Pons (tissue), 1 donor: ENCODE measurements at regions not wholly inside any gene's neighbourhood (a gene's known extent, or its start where the extent isn't known, plus 50 kb on each side); places are given as distances from the start of the nearest gene placed in this dataset.

Experiments used
- DNase-seq: peaks from one replicate; pipeline ENCODE4 v3.0.0-alpha.2; 2016; ENCODE audit warnings: low spot score

DNA sequence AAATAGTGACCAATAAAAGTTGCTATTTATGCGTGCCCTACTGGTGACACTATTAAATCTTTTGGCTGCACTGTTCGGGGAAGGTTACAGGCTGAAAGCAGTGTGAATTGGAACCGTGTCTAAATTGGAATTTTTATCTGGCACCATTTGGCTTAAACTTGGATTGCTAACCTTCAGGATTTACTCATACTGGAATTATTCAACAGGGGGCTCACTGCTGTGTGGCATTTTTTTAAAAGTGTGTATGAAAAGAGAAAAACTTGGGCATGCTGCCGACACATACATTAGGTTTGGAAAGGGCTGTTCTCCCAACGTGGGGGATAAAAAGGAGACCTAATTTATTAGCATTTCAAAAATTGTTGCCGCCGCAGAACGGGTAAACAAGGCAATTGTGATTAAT, 537.9 kb upstream of the MGMT start:
- DNase-seq: no peak

DNA sequence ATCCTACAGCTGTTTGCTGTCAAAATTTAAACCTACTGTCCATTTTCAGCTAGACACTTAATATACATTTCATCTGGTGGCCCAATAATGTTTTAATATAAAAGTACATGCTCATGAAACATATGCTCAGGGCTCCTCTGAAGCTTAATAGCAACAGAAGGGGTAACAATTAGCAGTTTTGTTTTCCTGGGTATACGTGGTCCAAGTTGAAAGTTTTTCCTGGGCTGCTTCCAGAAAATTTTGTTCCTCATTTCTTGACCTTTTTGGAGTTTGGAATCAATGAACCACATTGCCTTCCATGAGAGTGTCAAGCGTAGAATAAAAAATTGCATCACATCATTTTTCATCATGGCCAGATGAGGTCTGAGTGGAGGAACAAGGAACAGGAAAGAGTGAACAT, 537.3 kb upstream of the MGMT start:
- no peak for DNase-seq

DNA sequence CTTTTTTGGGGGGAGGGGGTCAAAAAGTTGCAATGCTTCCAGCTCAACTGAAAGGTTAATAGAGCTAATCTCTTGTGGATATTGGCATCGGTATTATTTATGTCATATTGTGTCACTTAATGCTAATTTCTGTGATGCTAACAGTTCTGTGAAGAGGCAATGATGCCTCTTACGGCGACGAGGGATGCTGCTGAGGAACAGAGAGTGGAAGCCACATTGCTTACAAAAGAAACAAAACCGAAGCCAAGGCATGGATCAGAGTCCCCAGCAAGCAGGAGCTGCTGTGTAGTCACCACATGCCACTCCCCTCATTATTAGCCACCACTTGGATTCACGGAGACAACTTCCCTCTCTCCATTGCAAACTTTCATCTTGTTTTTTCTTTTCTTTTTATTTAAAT, 536.5 kb upstream of the MGMT start:
- no peak for DNase-seq

DNA sequence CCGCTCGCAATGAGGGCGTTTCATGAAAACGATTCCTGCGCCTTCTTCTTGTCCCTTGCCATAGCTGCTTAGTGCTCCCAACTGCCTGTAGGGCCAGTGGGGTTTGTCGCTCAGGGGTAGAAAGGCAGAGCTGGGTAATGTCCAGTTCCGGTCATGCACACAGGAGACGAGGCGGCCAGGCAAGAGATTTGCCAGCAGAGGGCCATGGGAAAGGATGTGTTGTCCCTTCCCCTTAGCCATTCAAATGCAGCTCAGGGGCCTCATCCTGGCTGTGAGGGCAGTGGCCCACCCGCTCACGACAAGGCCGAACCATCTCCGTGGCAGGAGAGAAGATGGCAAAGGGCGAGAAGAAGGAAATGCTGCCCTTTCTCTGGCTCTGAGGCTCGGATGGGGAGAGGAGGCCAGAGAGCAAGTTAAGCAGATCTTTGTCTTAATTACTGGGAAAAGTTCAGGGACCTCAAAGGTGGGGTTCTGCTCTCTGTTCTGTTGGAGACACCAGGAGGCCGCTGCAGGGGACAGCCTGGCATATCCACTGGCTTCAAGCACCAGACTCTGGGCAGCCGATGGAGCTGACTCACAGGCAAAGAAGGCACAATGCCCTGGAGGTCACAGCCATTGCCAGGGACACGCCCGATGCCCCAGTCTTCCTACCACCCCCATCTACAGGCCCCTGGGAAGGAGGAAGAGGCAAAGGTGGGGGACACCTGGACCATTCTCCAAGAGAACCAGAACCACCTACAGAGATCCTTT, 534.8 kb upstream of the MGMT start:
- no peak for DNase-seq

DNA sequence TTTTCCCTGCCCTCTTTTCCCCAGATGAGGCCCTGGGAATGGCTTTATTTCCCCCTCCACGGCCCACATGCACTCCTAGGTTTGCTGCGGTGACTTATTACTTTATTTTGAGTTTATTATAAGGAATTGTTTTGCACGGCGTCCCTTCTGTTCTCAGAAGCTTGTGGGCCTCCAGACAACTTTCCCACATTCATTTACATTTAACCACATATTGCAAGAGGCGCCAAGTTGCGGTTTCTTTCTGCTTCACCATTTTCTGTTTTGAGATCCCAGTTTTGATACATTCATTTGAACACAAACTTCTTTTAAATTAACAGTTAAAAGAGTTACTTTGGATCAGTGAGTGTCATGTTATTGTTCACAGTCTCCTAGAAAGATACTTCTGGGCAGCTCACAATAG, 532.5 kb upstream of the MGMT start:
- no peak for DNase-seq

DNA sequence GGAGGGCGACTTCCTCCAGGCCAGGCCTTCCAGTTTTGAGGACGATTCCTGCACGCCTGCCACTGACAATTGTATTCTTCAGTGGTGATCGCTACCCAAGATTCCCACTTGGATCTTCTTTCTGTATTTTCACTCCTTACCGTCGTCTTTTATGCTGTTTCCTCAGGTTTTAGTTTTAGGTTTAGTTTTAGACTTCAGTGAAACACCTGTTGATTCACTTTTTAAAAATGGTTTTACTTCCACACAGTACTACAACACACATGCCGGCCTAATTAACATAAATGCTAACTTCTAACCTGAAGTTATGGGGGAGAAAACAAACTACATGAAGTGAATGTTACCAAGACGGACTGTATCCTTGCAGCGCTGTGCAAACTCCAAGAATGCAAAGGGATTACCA, 530.6 kb upstream of the MGMT start:
- DNase-seq: no peak

DNA sequence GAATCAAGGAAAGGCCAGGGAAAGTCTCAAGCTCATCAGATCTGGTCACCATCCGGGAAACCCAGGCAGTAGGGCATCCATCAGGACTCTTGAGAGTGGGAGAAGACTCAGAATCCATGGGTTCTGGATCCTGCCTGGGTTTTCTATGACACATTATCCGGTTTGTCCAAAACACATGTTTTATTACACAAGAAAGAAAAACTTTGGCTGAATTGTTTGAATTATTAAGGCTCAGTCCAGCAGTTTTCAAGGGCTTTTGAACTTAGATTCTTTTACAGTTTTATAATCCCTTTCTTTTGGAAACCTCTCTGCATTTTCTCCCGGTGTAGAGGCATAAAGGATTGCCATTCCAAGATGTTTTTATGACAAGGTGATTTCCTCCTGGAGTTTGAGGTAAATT, 528.5 kb upstream of the MGMT start:
- no peak for DNase-seq

DNA sequence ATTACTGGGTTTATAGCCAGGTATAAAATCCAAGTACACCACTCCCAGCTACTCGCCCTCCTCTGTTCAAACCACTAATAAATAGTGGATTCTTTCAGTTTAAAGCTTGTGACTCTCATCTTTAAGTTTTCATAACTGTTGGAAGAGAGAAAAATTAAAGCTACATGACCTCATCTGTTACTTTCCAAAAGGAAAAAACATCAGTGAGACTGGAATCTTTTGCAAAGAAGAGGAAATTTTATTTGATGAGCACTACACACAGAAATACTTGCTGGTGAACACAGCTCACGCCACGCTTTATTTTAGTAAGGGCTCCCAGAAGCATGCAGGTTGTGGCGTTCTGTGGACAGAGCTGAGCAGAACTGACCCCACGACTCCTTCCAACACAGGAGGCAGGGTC, 527.0 kb upstream of the MGMT start:
- DNase-seq: no peak

DNA sequence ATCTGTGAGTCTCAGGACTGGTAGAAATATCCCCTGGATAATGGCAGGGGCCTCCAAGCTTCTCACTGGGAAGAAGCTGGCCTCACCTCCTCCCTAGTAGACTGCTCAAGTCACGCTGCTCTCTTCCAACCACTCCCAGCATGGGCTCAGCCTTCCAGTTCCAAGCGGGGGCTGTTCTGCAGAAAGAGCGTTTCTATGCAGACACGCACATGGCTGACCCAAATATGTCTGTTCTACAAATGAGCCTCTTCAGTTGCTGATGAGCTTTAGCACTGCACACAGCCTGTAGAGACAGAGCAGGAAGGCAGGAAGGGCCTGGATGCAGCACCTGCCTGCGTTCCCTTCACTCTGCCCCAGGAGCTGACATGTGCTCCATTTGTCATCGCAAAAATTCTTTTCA, 523.9 kb upstream of the MGMT start:
- DNase-seq: peak; percentile 8

DNA sequence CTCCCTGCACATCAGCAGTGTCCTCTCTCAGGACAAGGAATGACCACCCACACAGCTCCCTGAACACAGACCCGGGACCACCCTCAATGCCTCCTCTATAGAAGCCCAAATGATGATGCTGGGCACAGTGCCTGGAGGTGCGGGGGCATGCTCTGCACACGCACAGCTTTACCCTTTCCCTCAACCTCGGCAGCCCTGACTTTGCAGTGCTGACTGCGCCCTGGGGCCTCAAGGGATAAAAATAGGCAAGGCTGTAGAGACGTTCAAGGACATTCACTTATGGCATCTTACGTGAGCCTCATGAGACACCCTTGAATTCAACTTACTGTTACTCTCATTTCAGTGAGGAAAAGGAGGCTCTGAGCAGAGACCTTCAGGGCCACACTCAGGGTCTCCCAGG, 521.6 kb upstream of the MGMT start:
- no peak for DNase-seq

DNA sequence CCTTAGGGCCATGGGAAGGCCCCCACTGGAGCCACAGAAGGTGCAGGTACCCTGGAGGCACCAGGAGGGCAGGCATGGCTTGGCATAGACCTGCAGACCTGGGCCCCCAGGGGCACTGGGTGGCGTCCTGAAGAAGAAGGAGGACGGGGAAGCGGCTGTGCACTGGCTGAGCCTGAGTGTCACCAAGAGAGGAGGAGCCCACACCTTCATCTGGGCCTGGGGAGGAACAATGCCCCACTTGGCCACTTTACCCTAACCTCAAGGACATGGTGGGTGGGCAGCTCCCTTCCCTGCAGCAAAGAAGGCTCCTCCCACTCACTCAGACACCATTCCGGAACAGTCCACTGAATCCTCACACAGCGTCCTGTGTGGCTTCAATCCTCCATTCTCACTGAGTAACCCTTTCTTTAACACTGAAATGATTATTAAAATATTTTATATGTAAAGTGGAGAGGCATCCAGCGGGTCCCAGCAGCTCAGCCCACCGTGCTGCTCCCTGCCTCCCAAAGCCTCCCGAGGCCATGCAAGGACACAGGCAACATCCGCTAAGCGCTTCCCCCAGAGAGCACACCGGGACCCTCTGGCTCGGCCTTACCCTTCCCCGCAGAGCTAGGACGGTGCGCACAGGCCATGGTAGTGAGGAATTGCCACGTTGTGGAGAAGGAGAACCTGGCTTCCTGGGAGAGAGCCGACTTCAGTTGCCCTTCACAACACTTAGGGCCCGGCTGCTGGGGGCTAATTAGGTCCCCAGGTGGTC, 516.7 kb upstream of the MGMT start:
- no peak for DNase-seq

DNA sequence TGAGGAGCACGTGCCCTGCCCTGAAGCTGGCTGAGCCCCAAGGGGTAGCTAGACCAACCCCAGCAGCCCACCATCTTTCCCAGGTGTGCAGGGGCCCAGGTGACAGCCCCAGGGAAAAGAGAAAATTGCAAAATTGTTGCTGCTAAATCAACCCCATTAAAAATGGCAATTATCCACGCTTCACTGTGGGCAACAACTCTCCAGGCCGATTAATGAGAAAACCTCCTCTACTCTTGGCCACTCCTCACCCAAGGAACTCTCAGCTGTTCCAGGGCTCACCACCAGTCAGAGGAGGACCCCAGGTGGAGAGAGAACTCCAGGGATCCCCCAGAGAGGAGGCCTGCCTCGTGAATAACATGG, 516.1 kb upstream of the MGMT start:
- DNase-seq: no peak

DNA sequence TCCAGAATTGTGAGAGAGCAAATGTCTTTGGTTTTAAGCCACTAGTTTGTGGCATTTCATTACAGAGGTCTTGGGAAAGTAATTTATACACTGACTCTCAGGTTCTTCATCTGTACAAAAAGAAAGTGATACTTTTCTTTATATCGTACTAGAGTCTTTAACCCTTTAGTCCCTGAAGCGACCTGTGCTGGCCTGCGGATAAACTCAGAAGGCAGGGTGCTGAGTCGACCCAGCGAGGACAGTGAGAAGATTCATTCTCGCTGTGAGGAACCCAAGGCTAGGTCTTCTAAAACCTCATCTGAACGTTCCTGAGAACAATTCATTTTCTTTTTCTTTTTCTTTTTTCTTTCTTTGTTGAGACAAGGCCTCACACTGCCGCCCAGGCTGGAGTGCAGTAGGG, 514.2 kb upstream of the MGMT start:
- DNase-seq: no peak

DNA sequence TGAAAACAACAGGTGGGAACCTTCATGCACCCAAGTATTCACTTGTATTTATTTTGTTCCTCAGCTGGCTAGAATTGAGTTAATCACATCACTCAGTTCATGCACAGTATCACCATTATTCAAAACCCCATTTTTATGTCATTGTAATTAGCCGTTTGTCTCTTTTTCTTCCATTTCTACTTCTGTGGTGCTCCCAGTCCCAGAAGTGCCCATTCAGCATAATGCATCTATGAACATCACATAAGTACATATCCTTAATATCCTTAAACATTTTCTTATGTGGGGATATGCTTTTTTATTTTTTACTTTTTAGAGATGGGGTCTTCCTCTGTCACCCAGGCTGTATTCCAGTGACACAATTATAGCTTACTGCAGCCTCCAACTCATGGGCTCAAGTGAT, 510.9 kb upstream of the MGMT start:
- DNase-seq: no peak

DNA sequence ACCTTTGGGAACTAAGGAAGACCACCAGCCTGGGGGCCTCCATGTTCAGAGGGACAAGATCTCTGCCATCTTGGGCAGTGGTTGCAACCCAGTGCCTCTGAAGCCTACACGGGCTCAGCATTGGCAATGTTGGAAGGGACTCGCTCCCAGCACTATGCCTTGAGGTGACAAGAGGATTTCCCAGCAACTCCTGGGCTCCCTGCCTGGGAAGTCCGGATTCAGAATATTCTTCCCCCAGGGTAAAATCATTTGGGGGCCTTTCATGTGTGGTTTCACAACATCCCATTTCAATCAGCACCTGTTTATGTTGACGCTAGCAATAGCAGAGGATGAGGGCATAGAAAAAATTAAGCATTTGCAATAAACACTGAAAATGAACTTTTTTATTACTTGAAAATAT, 509.8 kb upstream of the MGMT start:
- DNase-seq: no peak

DNA sequence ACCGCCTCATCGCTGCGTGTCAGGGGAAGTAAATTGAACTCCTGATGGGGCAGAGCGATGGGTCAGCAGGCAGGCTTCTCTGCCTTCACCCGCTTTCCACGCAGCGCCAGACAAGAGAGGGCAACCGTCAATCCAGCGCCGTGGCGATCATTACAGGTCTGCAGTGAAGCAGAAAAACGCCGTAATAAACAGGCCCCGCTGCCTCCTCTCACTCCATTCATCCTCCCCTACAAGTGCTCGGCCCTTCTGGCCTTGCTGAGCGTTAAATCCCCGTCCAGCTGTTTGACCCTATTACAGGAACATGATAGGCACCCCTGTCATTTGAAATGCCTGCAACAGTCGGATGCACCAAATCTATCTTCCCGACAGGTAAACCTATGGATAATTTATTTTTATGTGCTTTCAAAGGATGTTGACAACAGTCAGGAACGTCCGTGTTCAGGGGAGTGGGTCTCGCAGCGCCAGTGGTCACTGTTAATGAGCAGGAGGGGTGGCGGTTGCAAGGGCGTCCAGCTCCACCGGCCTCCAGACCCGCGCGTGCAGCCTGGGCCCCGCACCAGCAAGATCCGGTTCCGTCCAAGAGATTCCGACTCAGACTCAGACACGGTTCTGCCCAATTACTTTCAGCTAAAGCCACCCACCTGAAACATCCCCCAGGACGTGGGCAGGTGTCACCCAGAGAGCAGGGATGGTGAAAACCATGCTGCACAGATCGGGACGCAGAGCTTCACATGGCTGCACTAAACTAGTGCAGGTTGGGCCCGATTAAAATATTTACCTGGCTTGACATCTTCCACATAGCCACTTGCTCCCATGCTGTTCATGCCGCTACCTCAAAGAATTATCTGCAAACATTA, 508.0 kb upstream of the MGMT start:
- DNase-seq: no peak

DNA sequence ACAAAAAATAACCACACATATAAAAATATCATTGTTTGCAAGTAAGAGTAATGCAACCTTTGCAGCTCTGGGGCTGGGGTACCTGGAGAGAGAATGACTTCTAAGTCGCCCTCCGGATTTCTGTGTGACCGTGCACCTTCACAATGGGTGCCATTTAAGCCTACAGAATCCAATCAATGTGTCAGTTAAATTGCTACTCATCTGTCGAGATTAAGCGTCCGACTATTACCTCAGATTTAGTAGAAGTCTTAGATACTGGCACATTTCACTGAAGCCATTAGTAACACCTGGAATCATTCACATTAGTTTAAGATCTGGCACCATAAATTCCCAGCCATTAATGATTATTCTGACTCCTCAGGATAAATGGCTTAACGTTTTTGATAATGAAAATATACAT, 507.3 kb upstream of the MGMT start:
- DNase-seq: no peak

DNA sequence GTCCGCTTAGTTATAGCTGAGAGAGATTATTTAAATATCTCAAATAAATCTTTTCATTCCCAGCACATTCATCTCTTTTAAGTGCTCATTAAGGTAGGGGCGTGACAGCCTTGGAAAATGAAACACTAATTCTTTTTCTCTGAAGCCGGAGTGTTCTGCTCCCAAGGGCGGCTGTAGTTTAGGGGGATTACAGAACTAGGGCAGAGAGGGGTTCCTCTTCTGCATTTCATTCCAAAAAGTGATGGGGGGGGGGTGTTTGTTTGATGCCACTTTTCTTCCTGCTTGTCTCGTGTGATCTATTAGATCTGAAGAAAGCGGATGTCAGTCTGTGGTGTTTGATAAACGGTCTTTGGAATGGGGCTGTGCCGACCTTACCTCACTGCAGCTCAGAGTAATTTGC, 506.5 kb upstream of the MGMT start:
- DNase-seq: no peak

DNA sequence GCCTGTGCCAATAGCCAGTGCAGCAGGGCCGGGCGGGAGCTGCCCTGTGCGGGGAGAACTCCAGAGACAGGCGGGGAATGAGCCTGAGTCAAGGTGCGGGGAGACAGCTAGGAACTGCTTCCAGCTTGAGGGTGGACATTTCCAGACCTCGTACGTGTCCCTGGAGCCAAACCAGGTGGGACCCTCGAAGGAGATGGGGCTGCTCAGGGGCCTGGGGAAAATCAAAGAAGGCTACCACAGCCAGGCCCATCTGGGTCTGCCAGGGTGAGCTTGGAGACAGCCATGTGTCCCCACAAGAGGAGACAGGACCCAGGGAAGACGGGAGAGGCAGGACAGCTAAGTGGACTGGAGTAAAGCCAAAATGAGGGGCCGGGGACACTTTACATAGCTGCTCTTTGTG, 504.9 kb upstream of the MGMT start:
- DNase-seq: no peak

DNA sequence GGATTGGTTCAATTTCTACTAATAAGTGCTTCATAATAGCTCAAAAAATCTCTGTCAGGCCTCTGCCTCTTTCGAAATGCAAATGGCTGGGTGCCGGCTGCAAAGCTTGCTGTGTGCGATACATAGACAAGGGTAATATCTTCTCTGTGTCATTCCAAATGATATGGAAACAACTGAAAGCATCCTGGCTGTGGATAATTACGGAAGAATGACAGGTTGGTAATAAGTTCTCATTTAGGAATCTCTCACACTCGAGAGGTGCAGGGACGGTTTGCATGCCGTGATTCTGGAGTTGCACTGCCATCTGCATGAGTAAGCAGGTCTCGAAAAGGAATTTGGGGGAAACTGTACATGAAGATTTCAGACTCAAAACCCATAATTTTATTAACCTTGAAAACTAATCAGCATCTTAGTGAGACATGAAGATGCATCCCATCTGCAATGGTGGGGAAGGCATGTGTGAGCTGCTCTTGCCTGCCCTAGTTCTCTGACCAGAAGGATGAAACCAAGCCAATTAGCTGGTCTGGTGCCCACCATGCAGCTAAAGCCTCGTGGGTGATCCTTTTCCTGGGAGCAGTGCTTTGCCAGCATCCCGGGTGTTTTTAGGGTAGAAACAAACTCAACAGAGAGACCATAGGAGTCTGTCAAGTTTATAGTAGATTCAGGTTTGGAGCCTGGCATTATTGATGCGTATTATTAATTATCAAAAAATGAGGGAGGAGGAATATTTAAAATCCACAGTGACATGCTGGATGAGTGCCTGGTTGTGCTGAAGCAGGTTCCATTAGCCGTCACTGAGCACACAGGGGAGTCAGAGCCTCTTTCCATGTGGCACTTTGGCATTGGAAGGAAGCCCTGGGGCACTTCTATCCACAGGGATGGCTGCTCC, 503.6 kb upstream of the MGMT start:
- no peak for DNase-seq

DNA sequence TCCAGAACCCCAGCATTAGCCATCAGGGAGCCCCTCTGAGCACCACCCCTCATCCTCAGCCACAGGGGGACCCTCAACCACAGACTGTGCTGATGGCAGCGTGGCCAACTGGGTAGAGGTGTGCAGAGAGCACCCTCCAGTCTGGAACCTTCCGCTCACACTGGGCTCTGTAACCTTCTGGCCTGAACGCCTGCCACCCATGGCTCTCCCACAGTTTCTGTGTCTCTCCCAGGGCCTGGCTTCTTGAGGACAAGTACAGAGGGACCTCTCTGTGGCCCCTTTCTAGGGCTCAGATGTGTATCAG, 503.0 kb upstream of the MGMT start:
- DNase-seq: no peak
